SU-DHL-6 (cell line): ENCODE measurements at regions not wholly inside any gene's neighbourhood (a gene's known extent, or its start where the extent isn't known, plus 50 kb on each side); places are given as distances from the start of the nearest gene placed in this dataset.

Source experiments
- H2AFZ ChIP-seq: fragments of 200-600 bp; sonication (generic); 2 replicates; pipeline ENCODE4 v1.6.1; 2014; ENCODE audit warnings: low read depth, mild to moderate bottlenecking, moderate library complexity, mixed read lengths, antibody characterized with exemption, low read length; ENCODE audit not compliant: severe bottlenecking
- H3F3A ChIP-seq: fragments of 200-600 bp; shearing (Covaris generic); 2 replicates; pipeline ENCODE4 v1.6.0; 2016; ENCODE audit warnings: antibody characterized with exemption, mild to moderate bottlenecking; ENCODE audit not compliant: insufficient read depth
- H3K27ac ChIP-seq: fragments of 200-600 bp; sonication (generic); 2 replicates; pipeline ENCODE4 v1.5.1; 2016; ENCODE audit warnings: low read depth, mild to moderate bottlenecking, low read length, moderate library complexity, mixed read lengths
- H3K27me3 ChIP-seq: fragments of 200-600 bp; sonication (generic), shearing (Covaris generic); 2 replicates; pipeline ENCODE4 v1.6.0; 2014; ENCODE audit warnings: mild to moderate bottlenecking, low read length
- H3K36me3 ChIP-seq: fragments of 200-600 bp; sonication (generic); 2 replicates; pipeline ENCODE4 v1.6.1; 2014; ENCODE audit warnings: mild to moderate bottlenecking, low read length, mixed read lengths
- H3K4me2 ChIP-seq: fragments of 300-600, 200-600 bp; shearing (Covaris generic), sonication (generic); 2 replicates; pipeline ENCODE4 v1.6.0; 2014; ENCODE audit warnings: low read length, low read depth, mild to moderate bottlenecking; ENCODE audit not compliant: poor library complexity, severe bottlenecking
- H3K4me3 ChIP-seq: fragments of 200-600 bp; sonication (generic); 2 replicates; pipeline ENCODE4 v1.5.1; 2014; ENCODE audit warnings: antibody characterized with exemption, low read length, mild to moderate bottlenecking, mixed read lengths; ENCODE audit not compliant: insufficient read depth, poor library complexity, severe bottlenecking
- H3K79me2 ChIP-seq: fragments of 200-600 bp; sonication (generic); 2 replicates; pipeline ENCODE4 v1.6.1; 2014; ENCODE audit warnings: mild to moderate bottlenecking, low read length, moderate library complexity; ENCODE audit not compliant: insufficient read depth
- H3K9ac ChIP-seq: fragments of 200-600 bp; sonication (generic); 2 replicates; pipeline ENCODE4 v1.7.0; 2014; ENCODE audit warnings: mild to moderate bottlenecking, low read length
- H3K9me2 ChIP-seq: fragments of 200-600 bp; sonication (generic); replicated peaks from 2 replicates; pipeline ENCODE4 v1.6.1; 2014; ENCODE audit warnings: low read length; ENCODE audit not compliant: insufficient read depth
- H3K9me3 ChIP-seq: fragments of 200-600 bp; sonication (generic); 2 replicates; pipeline ENCODE4 v1.6.1; 2014; ENCODE audit warnings: low read length, mixed read lengths; ENCODE audit not compliant: insufficient read depth
- H4K20me1 ChIP-seq: fragments of 200-600 bp; sonication (generic); 2 replicates; pipeline ENCODE4 v1.6.1; 2014; ENCODE audit warnings: low read depth, mild to moderate bottlenecking, antibody characterized with exemption, low read length, moderate library complexity, mixed read lengths
- EZH2phosphoT487 ChIP-seq: fragments of 200-600 bp; sonication (generic), shearing (Covaris generic); conservative IDR thresholded peaks from 2 replicates; pipeline ENCODE4 v1.6.1; 2018; ENCODE audit warnings: mild to moderate bottlenecking, antibody characterized with exemption, low read length, moderate library complexity, mixed read lengths
- TF ChIP-seq, protein P1 (sequence below): fragments of 200-600 bp; sonication (generic); IDR thresholded peaks from one replicate; pipeline ENCODE4 v1.5.1; 2017; ENCODE audit warnings: antibody characterized with exemption, mild to moderate bottlenecking, low read length, moderate library complexity; ENCODE audit not compliant: insufficient read depth, poor library complexity, severe bottlenecking

DNA sequence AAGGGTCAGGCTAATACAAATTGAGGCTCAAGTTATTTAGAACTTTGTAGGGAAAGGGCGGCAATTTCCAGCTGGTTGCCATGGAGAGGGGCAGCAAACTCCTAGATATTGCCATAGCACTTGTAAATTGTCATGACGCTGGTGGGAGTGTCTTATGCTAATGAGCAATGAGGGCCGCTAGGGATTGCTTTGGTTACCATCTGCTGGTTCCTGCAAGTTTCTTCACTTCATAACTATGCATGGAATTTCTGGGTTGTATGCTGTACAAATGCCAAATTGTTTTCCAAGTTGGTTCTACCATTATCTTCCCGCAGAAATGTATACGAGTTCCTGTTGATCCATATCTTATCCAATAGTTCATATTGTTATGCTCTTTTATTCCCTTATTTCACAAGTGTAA is 1339.4 kb downstream of the EFNB2 start:
- no peaks in the 10 kb centered on the region for H3K9me2 ChIP-seq
- no peak overlapping the region for H3K9ac ChIP-seq
- H2AFZ ChIP-seq, result no peak overlapping the region
- no peaks in the 10 kb centered on the region for H3K36me3 ChIP-seq
- H3K9me3 ChIP-seq, result no peaks in the 10 kb centered on the region
- H3F3A ChIP-seq, result no peaks in the 10 kb centered on the region
- TF ChIP-seq, protein P1, sequence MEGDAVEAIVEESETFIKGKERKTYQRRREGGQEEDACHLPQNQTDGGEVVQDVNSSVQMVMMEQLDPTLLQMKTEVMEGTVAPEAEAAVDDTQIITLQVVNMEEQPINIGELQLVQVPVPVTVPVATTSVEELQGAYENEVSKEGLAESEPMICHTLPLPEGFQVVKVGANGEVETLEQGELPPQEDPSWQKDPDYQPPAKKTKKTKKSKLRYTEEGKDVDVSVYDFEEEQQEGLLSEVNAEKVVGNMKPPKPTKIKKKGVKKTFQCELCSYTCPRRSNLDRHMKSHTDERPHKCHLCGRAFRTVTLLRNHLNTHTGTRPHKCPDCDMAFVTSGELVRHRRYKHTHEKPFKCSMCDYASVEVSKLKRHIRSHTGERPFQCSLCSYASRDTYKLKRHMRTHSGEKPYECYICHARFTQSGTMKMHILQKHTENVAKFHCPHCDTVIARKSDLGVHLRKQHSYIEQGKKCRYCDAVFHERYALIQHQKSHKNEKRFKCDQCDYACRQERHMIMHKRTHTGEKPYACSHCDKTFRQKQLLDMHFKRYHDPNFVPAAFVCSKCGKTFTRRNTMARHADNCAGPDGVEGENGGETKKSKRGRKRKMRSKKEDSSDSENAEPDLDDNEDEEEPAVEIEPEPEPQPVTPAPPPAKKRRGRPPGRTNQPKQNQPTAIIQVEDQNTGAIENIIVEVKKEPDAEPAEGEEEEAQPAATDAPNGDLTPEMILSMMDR, result no peak
- TF ChIP-seq EZH2phosphoT487, result no peak
- H3K4me3 ChIP-seq, result no peak overlapping the region
- H3K79me2 ChIP-seq, result no peaks in the 10 kb centered on the region
- no peak overlapping the region for H3K4me2 ChIP-seq
- no peaks in the 10 kb centered on the region for H4K20me1 ChIP-seq
- H3K27ac ChIP-seq, result no peak overlapping the region
- H3K27me3 ChIP-seq, result no peaks in the 10 kb centered on the region

DNA sequence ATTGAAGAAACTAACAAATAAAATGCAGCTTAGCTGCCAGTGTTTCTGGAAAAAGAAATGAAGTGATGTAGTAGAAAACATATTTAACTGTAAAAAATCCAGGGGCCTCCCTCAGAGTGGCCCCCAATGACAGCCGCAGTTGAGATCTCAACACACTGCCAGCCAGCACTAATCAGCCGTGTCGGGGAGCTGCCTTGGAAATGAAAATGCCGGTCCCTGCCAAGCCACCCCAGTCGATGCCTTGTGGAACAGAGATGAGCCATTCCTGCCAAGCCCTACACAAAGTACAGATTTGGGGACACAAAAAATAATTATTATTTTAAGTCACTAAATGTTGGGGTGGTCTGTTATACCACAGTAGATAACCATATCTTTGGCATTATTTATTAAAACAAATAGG is 1342.4 kb downstream of the EFNB2 start:
- H3K9me3 ChIP-seq, result no peaks in the 10 kb centered on the region
- H3K27me3 ChIP-seq, result no peaks in the 10 kb centered on the region
- H3K36me3 ChIP-seq, result no peaks in the 10 kb centered on the region
- no peak for TF ChIP-seq EZH2phosphoT487
- TF ChIP-seq, protein P1, result no peak
- H2AFZ ChIP-seq, result no peak overlapping the region
- H3K27ac ChIP-seq, result no peak overlapping the region
- H3K4me2 ChIP-seq, result no peak overlapping the region
- no peak overlapping the region for H3K4me3 ChIP-seq
- no peaks in the 10 kb centered on the region for H4K20me1 ChIP-seq
- H3K79me2 ChIP-seq, result no peaks in the 10 kb centered on the region
- no peaks in the 10 kb centered on the region for H3K9me2 ChIP-seq
- no peak overlapping the region for H3K9ac ChIP-seq
- no peaks in the 10 kb centered on the region for H3F3A ChIP-seq

DNA sequence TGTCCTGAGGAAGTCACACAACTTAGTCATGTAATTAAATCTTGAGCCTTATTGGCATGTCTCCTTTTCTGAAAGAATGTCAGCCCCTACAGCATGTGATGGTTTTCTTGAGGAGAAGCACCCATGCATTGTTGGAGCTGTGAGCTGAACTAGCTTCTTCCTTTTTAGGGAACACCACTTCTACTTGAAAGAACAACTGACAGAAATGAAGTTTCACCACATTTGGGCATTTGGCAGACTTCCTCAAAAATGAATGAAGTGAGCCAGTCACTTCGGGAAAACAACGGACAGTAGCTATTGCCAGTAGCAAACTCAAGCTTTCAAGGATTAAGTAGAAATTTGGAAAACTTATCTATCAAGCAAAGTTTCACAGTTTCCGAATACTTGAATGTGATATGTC is 1351.3 kb downstream of the EFNB2 start:
- H2AFZ ChIP-seq, result no peak overlapping the region
- no peaks in the 10 kb centered on the region for H3F3A ChIP-seq
- no peaks in the 10 kb centered on the region for H3K9me2 ChIP-seq
- H3K27ac ChIP-seq, result no peak overlapping the region
- H3K9me3 ChIP-seq, result no peaks in the 10 kb centered on the region
- no peaks in the 10 kb centered on the region for H3K79me2 ChIP-seq
- no peaks in the 10 kb centered on the region for H3K27me3 ChIP-seq
- H4K20me1 ChIP-seq, result no peaks in the 10 kb centered on the region
- H3K36me3 ChIP-seq, result no peaks in the 10 kb centered on the region
- H3K9ac ChIP-seq, result no peak overlapping the region
- TF ChIP-seq EZH2phosphoT487, result no peak
- TF ChIP-seq, protein P1, result no peak
- H3K4me2 ChIP-seq, result no peak overlapping the region
- no peak overlapping the region for H3K4me3 ChIP-seq
